ENCODE measurements at regions not wholly inside any gene's neighbourhood (a gene's known extent, or its start where the extent isn't known, plus 50 kb on each side); places are given as distances from the start of the nearest gene placed in this dataset.
A peak's percentile ranks its signal among the peaks of the same experiment; 100 is the strongest.

- DNase-seq (ENCODE audit: low read depth in 2 of 2), result peak in 1 of 2 donors; percentile 15
- TF ChIP-seq CTCF (IDR thresholded peaks at IDR 0.05; ENCODE audit: low read depth, low read length), result no peak
- H3K4me3 ChIP-seq (replicated peaks in 1 of 2; ENCODE audit: low read depth in 2 of 2, low read length in 2 of 2), result no peak overlapping the region
Observed at GRCh38 chr5:52725808-52726207, 61.9 kb upstream of the ITGA1 start.

GRCh38 chr5:52727020-52727419 lies 60.7 kb upstream of the ITGA1 start:
- DNase-seq (ENCODE audit: low read depth in 2 of 2), result no peak
- H3K4me3 ChIP-seq (replicated peaks in 1 of 2; ENCODE audit: low read depth in 2 of 2, low read length in 2 of 2), result no peak overlapping the region
- no peak for TF ChIP-seq CTCF (IDR thresholded peaks at IDR 0.05; ENCODE audit: low read depth, low read length)

GRCh38 chr5:52727576-52727975 lies 60.1 kb upstream of the ITGA1 start:
- DNase-seq (ENCODE audit: low read depth in 2 of 2), result peak; percentile 78 to 87
- TF ChIP-seq CTCF (IDR thresholded peaks at IDR 0.05; ENCODE audit: low read depth, low read length), result no peak
- H3K4me3 ChIP-seq (replicated peaks in 1 of 2; ENCODE audit: low read depth in 2 of 2, low read length in 2 of 2), result no peak overlapping the region

- no peak overlapping the region for H3K4me3 ChIP-seq (replicated peaks in 1 of 2; ENCODE audit: low read depth in 2 of 2, low read length in 2 of 2)
- peak; percentile 15 to 25 for DNase-seq (ENCODE audit: low read depth in 2 of 2)
- TF ChIP-seq CTCF (IDR thresholded peaks at IDR 0.05; ENCODE audit: low read depth, low read length), result no peak
Observed at GRCh38 chr5:52728224-52728623, 59.5 kb upstream of the ITGA1 start.

- no peak for DNase-seq (ENCODE audit: low read depth in 2 of 2)
- no peak overlapping the region for H3K4me3 ChIP-seq (replicated peaks in 1 of 2; ENCODE audit: low read depth in 2 of 2, low read length in 2 of 2)
- TF ChIP-seq CTCF (IDR thresholded peaks at IDR 0.05; ENCODE audit: low read depth, low read length), result no peak
Observed at GRCh38 chr5:52728686-52729085, 59.0 kb upstream of the ITGA1 start.

GRCh38 chr5:52731274-52732027 lies 56.3 kb upstream of the ITGA1 start:
- no peak for DNase-seq (ENCODE audit: low read depth in 2 of 2)
- H3K4me3 ChIP-seq (replicated peaks in 1 of 2; ENCODE audit: low read depth in 2 of 2, low read length in 2 of 2), result no peak overlapping the region
- no peak for TF ChIP-seq CTCF (IDR thresholded peaks at IDR 0.05; ENCODE audit: low read depth, low read length)

GRCh38 chr5:52734557-52734956 lies 53.2 kb upstream of the ITGA1 start:
- DNase-seq (ENCODE audit: low read depth in 2 of 2), result no peak
- H3K4me3 ChIP-seq (replicated peaks in 1 of 2; ENCODE audit: low read depth in 2 of 2, low read length in 2 of 2), result no peak overlapping the region
- TF ChIP-seq CTCF (IDR thresholded peaks at IDR 0.05; ENCODE audit: low read depth, low read length), result no peak
